ENCODE measurements at regions not wholly inside any gene's neighbourhood (a gene's known extent, or its start where the extent isn't known, plus 50 kb on each side); places are given as distances from the start of the nearest gene placed in this dataset.

- H3K4me3 ChIP-seq: no peak overlapping the region
- no peak for DNase-seq (ENCODE audit: low read depth, low spot score)
- H3K27ac ChIP-seq: no peak overlapping the region
- no peak overlapping the region for H3K9ac ChIP-seq (ENCODE audit: insufficient read length)
- H3K9me3 ChIP-seq (ENCODE audit: low read depth, low read length): no peaks in the 10 kb centered on the region
- H3K36me3 ChIP-seq (ENCODE audit: insufficient read depth, low read length): no peaks in the 10 kb centered on the region
- TF ChIP-seq EZH2 (IDR thresholded peaks at IDR 0.05) (no peak), POLR2AphosphoS5 (IDR thresholded peaks at IDR 0.05; ENCODE audit: borderline replicate concordance, low read depth, low read length) (no peak), FOXP2 (optimal IDR thresholded peaks at IDR 0.05; ENCODE audit: control extremely low read depth, extremely low read length, insufficient read depth) (no peak)
Observed at GRCh38 chr4:182073278-182073677, 169.9 kb upstream of the TENM3 start.

GRCh38 chr4:182074139-182074538 lies 169.1 kb upstream of the TENM3 start:
- H3K9me3 ChIP-seq (ENCODE audit: low read depth, low read length): no peaks in the 10 kb centered on the region
- TF ChIP-seq EZH2 (IDR thresholded peaks at IDR 0.05): no peak
- no peak for TF ChIP-seq FOXP2 (optimal IDR thresholded peaks at IDR 0.05; ENCODE audit: control extremely low read depth, extremely low read length, insufficient read depth)
- no peak for TF ChIP-seq POLR2AphosphoS5 (IDR thresholded peaks at IDR 0.05; ENCODE audit: borderline replicate concordance, low read depth, low read length)
- DNase-seq (ENCODE audit: low read depth, low spot score): no peak

GRCh38 chr4:182074810-182075209 lies 168.4 kb upstream of the TENM3 start:
- no peaks in the 10 kb centered on the region for H3K9me3 ChIP-seq (ENCODE audit: low read depth, low read length)
- H3K9ac ChIP-seq (ENCODE audit: insufficient read length): no peak overlapping the region
- H3K36me3 ChIP-seq (ENCODE audit: insufficient read depth, low read length): no peaks in the 10 kb centered on the region
- DNase-seq (ENCODE audit: low read depth, low spot score): no peak
- no peak overlapping the region for H3K27ac ChIP-seq
- no peak overlapping the region for H3K4me3 ChIP-seq
- TF ChIP-seq FOXP2 (optimal IDR thresholded peaks at IDR 0.05; ENCODE audit: control extremely low read depth, extremely low read length, insufficient read depth): no peak

More at GRCh38 chr4:182074139-182074538, 169.1 kb upstream of the TENM3 start:
- no peak overlapping the region for H3K27ac ChIP-seq
- no peak overlapping the region for H3K9ac ChIP-seq (ENCODE audit: insufficient read length)
- no peak overlapping the region for H3K4me3 ChIP-seq
- no peaks in the 10 kb centered on the region for H3K36me3 ChIP-seq (ENCODE audit: insufficient read depth, low read length)

GRCh38 chr4:182082910-182083309 lies 160.3 kb upstream of the TENM3 start:
- Histone ChIP-seq H3K4me3 (no peak overlapping the region), H3K27ac (no peak overlapping the region), H3K9me3 (ENCODE audit: low read depth, low read length) (no peaks in the 10 kb centered on the region), H3K9ac (ENCODE audit: insufficient read length) (no peak overlapping the region), H3K36me3 (ENCODE audit: insufficient read depth, low read length) (no peaks in the 10 kb centered on the region)
- no peak for TF ChIP-seq POLR2AphosphoS5 (IDR thresholded peaks at IDR 0.05; ENCODE audit: borderline replicate concordance, low read depth, low read length)
- no peak for TF ChIP-seq EZH2 (IDR thresholded peaks at IDR 0.05)
- no peak for DNase-seq (ENCODE audit: low read depth, low spot score)

- Histone ChIP-seq H3K36me3 (ENCODE audit: insufficient read depth, low read length) (no peaks in the 10 kb centered on the region), H3K4me3 (no peak overlapping the region), H3K9ac (ENCODE audit: insufficient read length) (no peak overlapping the region), H3K27ac (no peak overlapping the region), H3K9me3 (ENCODE audit: low read depth, low read length) (no peaks in the 10 kb centered on the region)
- TF ChIP-seq POLR2AphosphoS5 (IDR thresholded peaks at IDR 0.05; ENCODE audit: borderline replicate concordance, low read depth, low read length) (no peak), EZH2 (IDR thresholded peaks at IDR 0.05) (no peak), FOXP2 (optimal IDR thresholded peaks at IDR 0.05; ENCODE audit: control extremely low read depth, extremely low read length, insufficient read depth) (no peak)
- no peak for DNase-seq (ENCODE audit: low read depth, low spot score)
Observed at GRCh38 chr4:182083671-182084410, 159.4 kb upstream of the TENM3 start.

- H3K27ac ChIP-seq: no peak overlapping the region
- TF ChIP-seq POLR2AphosphoS5 (IDR thresholded peaks at IDR 0.05; ENCODE audit: borderline replicate concordance, low read depth, low read length) (no peak), EZH2 (IDR thresholded peaks at IDR 0.05) (no peak), FOXP2 (optimal IDR thresholded peaks at IDR 0.05; ENCODE audit: control extremely low read depth, extremely low read length, insufficient read depth) (no peak)
- no peak for DNase-seq (ENCODE audit: low read depth, low spot score)
Observed at GRCh38 chr4:182085051-182085480, 158.1 kb upstream of the TENM3 start.

GRCh38 chr4:182089326-182089725 lies 153.9 kb upstream of the TENM3 start:
- Histone ChIP-seq H3K27ac (no peak overlapping the region), H3K4me3 (no peak overlapping the region), H3K36me3 (ENCODE audit: insufficient read depth, low read length) (no peaks in the 10 kb centered on the region), H3K9me3 (ENCODE audit: low read depth, low read length) (no peaks in the 10 kb centered on the region), H3K9ac (ENCODE audit: insufficient read length) (no peak overlapping the region)
- DNase-seq (ENCODE audit: low read depth, low spot score): no peak
- no peak for TF ChIP-seq FOXP2 (optimal IDR thresholded peaks at IDR 0.05; ENCODE audit: control extremely low read depth, extremely low read length, insufficient read depth)
- TF ChIP-seq EZH2 (IDR thresholded peaks at IDR 0.05): no peak
- TF ChIP-seq POLR2AphosphoS5 (IDR thresholded peaks at IDR 0.05; ENCODE audit: borderline replicate concordance, low read depth, low read length): no peak

More at GRCh38 chr4:182085051-182085480, 158.1 kb upstream of the TENM3 start:
- Histone ChIP-seq H3K4me3 (no peak overlapping the region), H3K36me3 (ENCODE audit: insufficient read depth, low read length) (no peaks in the 10 kb centered on the region), H3K9me3 (ENCODE audit: low read depth, low read length) (no peaks in the 10 kb centered on the region), H3K9ac (ENCODE audit: insufficient read length) (no peak overlapping the region)

- H3K4me3 ChIP-seq: no peak overlapping the region
- DNase-seq (ENCODE audit: low read depth, low spot score): no peak
- no peaks in the 10 kb centered on the region for H3K36me3 ChIP-seq (ENCODE audit: insufficient read depth, low read length)
- no peaks in the 10 kb centered on the region for H3K9me3 ChIP-seq (ENCODE audit: low read depth, low read length)
- no peak overlapping the region for H3K9ac ChIP-seq (ENCODE audit: insufficient read length)
- TF ChIP-seq EZH2 (IDR thresholded peaks at IDR 0.05) (no peak), FOXP2 (optimal IDR thresholded peaks at IDR 0.05; ENCODE audit: control extremely low read depth, extremely low read length, insufficient read depth) (no peak), POLR2AphosphoS5 (IDR thresholded peaks at IDR 0.05; ENCODE audit: borderline replicate concordance, low read depth, low read length) (no peak)
- no peak overlapping the region for H3K27ac ChIP-seq
Observed at GRCh38 chr4:182090186-182090585, 153.0 kb upstream of the TENM3 start.

- no peak overlapping the region for H3K4me3 ChIP-seq
- no peak overlapping the region for H3K9ac ChIP-seq (ENCODE audit: insufficient read length)
- DNase-seq (ENCODE audit: low read depth, low spot score): no peak
- H3K9me3 ChIP-seq (ENCODE audit: low read depth, low read length): no peaks in the 10 kb centered on the region
- no peaks in the 10 kb centered on the region for H3K36me3 ChIP-seq (ENCODE audit: insufficient read depth, low read length)
- TF ChIP-seq POLR2AphosphoS5 (IDR thresholded peaks at IDR 0.05; ENCODE audit: borderline replicate concordance, low read depth, low read length) (no peak), FOXP2 (optimal IDR thresholded peaks at IDR 0.05; ENCODE audit: control extremely low read depth, extremely low read length, insufficient read depth) (no peak)
- H3K27ac ChIP-seq: no peak overlapping the region
Observed at GRCh38 chr4:182091128-182091527, 152.1 kb upstream of the TENM3 start.
